OCI-LY1 (cell line): ENCODE measurements at regions not wholly inside any gene's neighbourhood (a gene's known extent, or its start where the extent isn't known, plus 50 kb on each side); places are given as distances from the start of the nearest gene placed in this dataset.

Experiments used
- EZH2 ChIP-seq: fragments of 200-600 bp; sonication (generic), shearing (Covaris generic); IDR thresholded peaks from 2 replicates; pipeline ENCODE4 v1.8.0; 2017; ENCODE audit warnings: borderline replicate concordance, mixed run types, mild to moderate bottlenecking, antibody characterized with exemption, low read length, moderate library complexity, mixed read lengths
- TF ChIP-seq, protein P1 (sequence below): fragments of 200-600 bp; sonication (generic), shearing (Covaris generic); IDR thresholded peaks from 2 replicates; pipeline ENCODE4 v1.5.1; 2017; ENCODE audit warnings: mild to moderate bottlenecking, antibody characterized with exemption, low read length, moderate library complexity, mixed read lengths

DNA sequence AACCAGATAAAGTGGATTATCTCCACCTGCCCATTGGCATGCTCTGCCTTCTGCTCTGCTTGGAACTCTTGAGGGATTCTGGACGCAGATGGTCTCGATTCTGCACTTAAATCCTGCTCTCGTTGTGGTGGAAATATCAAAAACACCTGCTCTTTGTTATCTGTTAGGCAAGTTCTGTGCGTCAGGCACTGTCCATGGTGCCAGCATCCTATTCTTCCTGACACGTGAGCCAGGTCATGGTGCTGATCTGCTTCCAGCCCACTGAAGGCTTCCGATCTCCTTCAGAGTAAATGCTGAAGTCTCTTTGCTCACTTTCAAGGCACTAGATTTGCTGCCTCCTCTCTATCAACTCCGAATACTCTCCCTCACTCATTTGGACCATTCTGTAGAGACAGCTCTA is 505.6 kb downstream of the HTR7 start:
- TF ChIP-seq, protein P1, sequence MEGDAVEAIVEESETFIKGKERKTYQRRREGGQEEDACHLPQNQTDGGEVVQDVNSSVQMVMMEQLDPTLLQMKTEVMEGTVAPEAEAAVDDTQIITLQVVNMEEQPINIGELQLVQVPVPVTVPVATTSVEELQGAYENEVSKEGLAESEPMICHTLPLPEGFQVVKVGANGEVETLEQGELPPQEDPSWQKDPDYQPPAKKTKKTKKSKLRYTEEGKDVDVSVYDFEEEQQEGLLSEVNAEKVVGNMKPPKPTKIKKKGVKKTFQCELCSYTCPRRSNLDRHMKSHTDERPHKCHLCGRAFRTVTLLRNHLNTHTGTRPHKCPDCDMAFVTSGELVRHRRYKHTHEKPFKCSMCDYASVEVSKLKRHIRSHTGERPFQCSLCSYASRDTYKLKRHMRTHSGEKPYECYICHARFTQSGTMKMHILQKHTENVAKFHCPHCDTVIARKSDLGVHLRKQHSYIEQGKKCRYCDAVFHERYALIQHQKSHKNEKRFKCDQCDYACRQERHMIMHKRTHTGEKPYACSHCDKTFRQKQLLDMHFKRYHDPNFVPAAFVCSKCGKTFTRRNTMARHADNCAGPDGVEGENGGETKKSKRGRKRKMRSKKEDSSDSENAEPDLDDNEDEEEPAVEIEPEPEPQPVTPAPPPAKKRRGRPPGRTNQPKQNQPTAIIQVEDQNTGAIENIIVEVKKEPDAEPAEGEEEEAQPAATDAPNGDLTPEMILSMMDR = no peak
- TF ChIP-seq EZH2 = no peak
